Esophagus squamous epithelium (tissue), 5 donors: ENCODE measurements at regions not wholly inside any gene's neighbourhood (a gene's known extent, or its start where the extent isn't known, plus 50 kb on each side); places are given as distances from the start of the nearest gene placed in this dataset.

Experiments used
- DNase-seq: peaks from one replicate; lab custom pipeline; 2025; lab: John Stamatoyannopoulos, UW
- H3K27ac ChIP-seq, 4 donors: fragments of 200-600 bp; sonication (generic); one replicate each; pipeline ENCODE4 v1.5.1; 2016 to 2019; ENCODE audit warnings: mild to moderate bottlenecking in 1 of 4
- H3K27me3 ChIP-seq, 4 donors: fragments of 200-600 bp; sonication (generic); 1 replicate in 3 of 4; 2 replicates in 1 of 4; pipeline versions ENCODE4 v1.5.1 to v1.6.0; 2017 to 2021; ENCODE audit warnings: antibody characterized with exemption in 1 of 4
- H3K36me3 ChIP-seq, 3 donors: fragments of 200-600 bp; sonication (generic); one replicate each; pipeline ENCODE4 v1.5.1; 2016 to 2019
- H3K4me1 ChIP-seq, 3 donors: fragments of 200-600 bp; sonication (generic); one replicate each; pipeline ENCODE4 v1.5.1; 2017 to 2019
- H3K4me3 ChIP-seq, 4 donors: fragments of 200-600 bp; sonication (generic); 1 replicate in 3 of 4; 2 replicates in 1 of 4; pipeline ENCODE4 v1.5.1; 2016 to 2019; ENCODE audit warnings: mild to moderate bottlenecking in 2 of 4, moderate library complexity in 1 of 4
- H3K9me3 ChIP-seq, 3 donors: fragments of 200-600 bp; sonication (generic); one replicate each; pipeline ENCODE4 v1.5.1; 2016 to 2019
- CTCF ChIP-seq, 6 experiments: fragments of 450-650 bp in 4 of 6; fragments of 200-600 bp in 2 of 6; sonication (generic) in 2 of 6; IDR thresholded peaks; one replicate each; pipeline ENCODE4 v1.5.1; 2016 to 2019; ENCODE audit warnings: antibody characterized with exemption in 6 of 6, mild to moderate bottlenecking in 4 of 6, moderate library complexity in 4 of 6
- POLR2A ChIP-seq, 4 donors: fragments of 450-650 bp; IDR thresholded peaks; one replicate each; pipeline ENCODE4 v1.6.1; 2017; ENCODE audit warnings: antibody characterized with exemption in 4 of 4, mild to moderate bottlenecking in 4 of 4, moderate library complexity in 3 of 4
- WGBS, 2 donors: methylation state at CpG; one replicate each; pipeline ENCODE4 v1.1.5; 2018; 5-methylcytosine and 5-hydroxymethylcytosine counted together
- intact Hi-C: fragments of 100-400 bp; cut with DNase I; formaldehyde crosslinking; loops from one replicate; pipeline ENCODE4 v1.15.0; 2022
- donor health status: DM: yes; HTN: yes; CAD: no.

DNA sequence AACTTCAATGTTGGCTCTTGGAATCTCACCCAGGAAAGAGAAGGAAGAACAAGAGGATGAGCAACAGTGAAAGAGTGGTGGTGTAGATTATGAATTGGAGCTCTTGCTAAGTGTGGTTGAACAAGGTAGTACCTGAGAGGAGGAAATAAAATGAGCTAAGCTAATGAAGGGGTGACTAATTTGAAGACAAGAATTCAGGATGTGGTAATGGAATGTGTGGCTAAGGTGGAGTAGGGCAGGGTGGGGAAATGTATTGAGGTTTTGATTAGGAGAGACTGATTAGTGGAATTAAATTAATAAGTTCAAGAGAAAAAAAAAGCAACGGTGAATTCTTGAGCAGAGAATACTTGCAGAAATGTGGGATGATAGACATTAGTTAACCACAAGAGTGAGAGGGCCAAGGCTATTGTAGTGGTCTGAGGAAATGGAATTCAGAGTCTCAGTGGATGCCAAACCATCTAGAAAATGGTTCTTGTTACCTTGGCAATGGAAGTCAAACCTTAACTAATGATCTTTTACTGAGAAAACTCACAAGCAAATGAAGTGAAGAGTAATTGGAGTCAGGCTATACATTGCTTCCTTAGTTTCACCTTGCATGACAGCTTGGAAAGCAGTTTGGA, 648.3 kb upstream of the ZNF608 start:
- Histone ChIP-seq H3K9me3 (no peaks in the 10 kb centered on the region), H3K27ac (no peak overlapping the region), H3K4me3 (no peak overlapping the region), H3K36me3 (no peaks in the 10 kb centered on the region), H3K27me3 (no peaks in the 10 kb centered on the region), H3K4me1 (peaks cover 0 to 3% (median 0%) of the 10 kb centered on the region in 3 donors)
- TF ChIP-seq CTCF (IDR thresholded peaks at IDR 0.05) = peak in 1 of 6 experiments; percentile 38
- TF ChIP-seq POLR2A (IDR thresholded peaks at IDR 0.05) = no peak
- 43 to 52% methylated on average over 1 of the region's 1 CpG for WGBS, 2 donors
- no peak for DNase-seq
- intact Hi-C loops = no loop called here

- Histone ChIP-seq H3K4me1 (peaks cover 0 to 9% (median 0%) of the 10 kb centered on the region in 3 donors), H3K36me3 (no peaks in the 10 kb centered on the region), H3K27ac (no peak overlapping the region), H3K4me3 (no peak overlapping the region), H3K27me3 (no peaks in the 10 kb centered on the region), H3K9me3 (no peaks in the 10 kb centered on the region)
- intact Hi-C loops = no loop called here
- TF ChIP-seq POLR2A (IDR thresholded peaks at IDR 0.05) = no peak
- TF ChIP-seq CTCF (IDR thresholded peaks at IDR 0.05) = no peak
- 71 to 94% methylated on average over 1 of the region's 1 CpG for WGBS, 2 donors
- no peak for DNase-seq
Observed at GRCh38 chr5:125396462-125396861, 650.0 kb upstream of the ZNF608 start.

DNA sequence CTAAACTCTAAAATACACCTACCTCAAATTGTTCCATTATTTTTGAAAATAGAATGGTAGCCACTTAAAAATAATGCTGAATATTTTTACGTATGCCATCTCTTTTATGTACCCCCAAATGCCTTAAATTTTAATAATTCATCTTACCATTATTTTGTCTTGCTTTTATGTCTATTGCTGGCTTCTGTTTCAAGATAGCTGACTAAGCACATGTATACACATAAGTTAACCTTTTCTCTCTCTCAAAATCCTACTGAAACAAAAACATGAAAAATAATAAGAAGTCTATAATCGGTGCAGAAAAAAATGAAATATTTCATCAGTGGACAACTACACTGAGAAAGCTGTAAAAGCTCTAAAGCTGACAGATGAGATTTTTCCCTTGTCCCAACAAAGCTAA, 652.0 kb upstream of the ZNF608 start:
- intact Hi-C loops = no loop called here
- no peak for DNase-seq
- TF ChIP-seq CTCF (IDR thresholded peaks at IDR 0.05) = no peak
- TF ChIP-seq POLR2A (IDR thresholded peaks at IDR 0.05) = no peak
- 94 to 100% methylated on average over 2 of the region's 2 CpGs for WGBS, 2 donors
- Histone ChIP-seq H3K9me3 (no peaks in the 10 kb centered on the region), H3K4me1 (peaks cover 0 to 9% (median 0%) of the 10 kb centered on the region in 3 donors), H3K4me3 (no peak overlapping the region), H3K36me3 (no peaks in the 10 kb centered on the region), H3K27me3 (no peaks in the 10 kb centered on the region), H3K27ac (no peak overlapping the region)

DNA sequence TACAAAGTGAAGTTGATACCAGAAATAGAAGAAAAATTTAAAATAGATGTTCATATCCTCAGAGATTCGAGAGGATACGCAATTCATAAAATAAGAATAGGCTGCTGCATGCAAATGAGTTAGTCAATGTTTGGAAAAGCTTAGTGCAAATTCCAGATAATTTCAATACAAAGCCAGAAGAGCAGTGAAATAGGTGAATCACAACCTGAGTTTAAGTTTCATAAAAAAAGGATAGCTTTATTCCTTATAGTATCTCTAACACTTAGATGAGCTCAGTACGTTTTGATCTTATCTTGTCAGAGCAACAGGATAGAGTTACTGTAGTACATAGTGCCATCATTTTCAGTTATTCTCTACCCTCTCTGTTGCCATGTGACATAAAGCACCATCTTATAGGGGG, 653.4 kb upstream of the ZNF608 start:
- Histone ChIP-seq H3K4me3 (no peak overlapping the region), H3K27me3 (no peaks in the 10 kb centered on the region), H3K27ac (no peak overlapping the region), H3K9me3 (no peaks in the 10 kb centered on the region), H3K36me3 (no peaks in the 10 kb centered on the region), H3K4me1 (peaks cover 0 to 5% (median 0%) of the 10 kb centered on the region in 3 donors)
- TF ChIP-seq CTCF (IDR thresholded peaks at IDR 0.05) (no peak), POLR2A (IDR thresholded peaks at IDR 0.05) (no peak)
- intact Hi-C loops = no loop called here
- 36 to 39% methylated on average over 3 of the region's 3 CpGs for WGBS, 2 donors
- DNase-seq = no peak

DNA sequence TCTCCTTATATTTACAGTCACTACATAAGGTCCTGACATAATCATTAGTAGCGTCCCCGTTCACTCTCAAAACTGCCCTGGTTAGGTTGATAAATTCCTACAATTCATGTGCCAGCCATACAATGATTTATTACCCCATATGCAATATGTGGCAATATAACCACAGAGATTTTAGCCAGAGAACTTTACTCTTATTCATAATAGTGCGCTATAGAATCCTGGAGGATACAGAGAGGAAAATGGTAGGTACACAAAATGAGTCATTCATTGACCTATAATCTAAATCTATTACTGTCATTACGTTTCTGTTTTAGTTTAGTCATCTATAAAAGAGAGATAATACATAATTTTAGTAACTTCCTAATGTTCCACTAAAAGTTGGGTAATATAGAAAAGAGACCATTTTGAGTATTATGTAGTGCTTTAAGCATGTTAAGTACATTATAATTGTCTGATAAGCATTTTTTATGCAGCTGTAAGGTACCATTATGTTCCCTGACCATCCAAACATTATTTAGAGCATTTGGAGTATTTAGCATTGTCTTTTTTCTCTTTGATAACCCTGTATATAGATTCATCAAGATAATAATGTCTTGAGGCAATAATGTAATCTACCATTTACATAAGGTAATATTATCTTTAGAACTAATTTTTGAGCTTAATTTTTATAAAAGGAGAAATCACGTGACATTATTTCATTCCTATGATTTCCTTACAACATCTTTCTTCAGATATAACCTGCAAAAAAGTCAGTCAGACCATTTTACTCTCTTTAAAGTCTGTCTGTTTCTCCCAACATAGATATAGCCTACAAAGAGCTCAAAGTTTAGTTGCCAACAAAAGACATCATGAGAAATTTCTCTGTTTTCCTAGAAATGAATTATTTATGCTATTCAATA, 655.5 kb upstream of the ZNF608 start:
- no peak overlapping the region for H3K27ac ChIP-seq
- peaks cover 0 to 5% (median 0%) of the 10 kb centered on the region in 3 donors for H3K4me1 ChIP-seq
- 61 to 67% methylated on average over 5 of the region's 5 CpGs for WGBS, 2 donors
- H3K27me3 ChIP-seq = no peaks in the 10 kb centered on the region
- no peaks in the 10 kb centered on the region for H3K9me3 ChIP-seq
- intact Hi-C loops = no loop called here
- no peak for TF ChIP-seq POLR2A (IDR thresholded peaks at IDR 0.05)
- no peak for TF ChIP-seq CTCF (IDR thresholded peaks at IDR 0.05)
- no peak overlapping the region for H3K4me3 ChIP-seq
- no peak for DNase-seq
- no peaks in the 10 kb centered on the region for H3K36me3 ChIP-seq
